ENCODE measurements at regions not wholly inside any gene's neighbourhood (a gene's known extent, or its start where the extent isn't known, plus 50 kb on each side); places are given as distances from the start of the nearest gene placed in this dataset.

DNA sequence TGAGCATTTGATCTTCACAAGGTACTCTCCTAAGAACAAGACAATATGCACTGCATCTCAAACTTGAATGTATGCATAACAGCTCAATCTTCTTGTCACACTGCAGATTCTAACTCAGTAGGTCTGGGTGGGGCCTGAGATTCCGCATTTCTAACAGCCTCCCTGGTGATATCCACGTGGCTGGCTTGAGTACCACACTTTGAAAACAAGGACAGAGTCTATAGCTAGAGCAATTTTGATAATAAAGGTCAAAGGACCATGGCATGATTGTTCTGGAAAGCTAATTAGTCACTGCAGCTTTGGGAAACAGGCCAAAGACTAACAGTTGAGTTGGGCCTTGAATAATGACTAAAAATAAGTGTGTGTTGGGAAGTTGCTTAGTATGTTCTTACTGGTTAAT is 213.3 kb downstream of the GBA3 start:
- Histone ChIP-seq H3K9ac (ENCODE audit: low read depth, low read length) (no peak overlapping the region), H3K4me1 (ENCODE audit: insufficient read depth, low read length) (no peaks in the 10 kb centered on the region), H3K27me3 (ENCODE audit: insufficient read depth, low read length) (no peaks in the 10 kb centered on the region), H3K36me3 (ENCODE audit: insufficient read depth, low read depth, low read length) (no peaks in the 10 kb centered on the region), H3K9me3 (ENCODE audit: insufficient read depth, low read depth, low read length) (no peaks in the 10 kb centered on the region), H3K27ac (ENCODE audit: low read length) (no peak overlapping the region), H3K4me3 (ENCODE audit: low read length) (no peak overlapping the region)

DNA sequence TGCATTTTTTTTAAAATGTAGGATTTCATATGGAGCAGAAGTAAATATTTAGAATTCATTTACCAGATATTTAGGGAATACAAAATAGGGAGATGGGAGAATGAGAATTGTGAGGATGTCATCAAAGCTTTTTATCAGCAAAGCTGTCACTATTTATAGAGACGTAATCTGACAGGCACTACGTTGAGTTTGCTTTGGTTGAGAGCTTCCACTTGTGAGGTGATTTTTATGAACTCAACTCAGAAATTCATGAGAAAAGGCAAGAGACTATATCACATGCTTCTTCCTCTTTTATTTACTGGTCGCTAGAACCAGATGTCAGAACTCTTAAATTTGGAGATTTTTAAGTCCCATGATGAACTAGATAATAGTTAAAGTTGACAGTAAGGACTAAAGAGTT is 211.2 kb downstream of the GBA3 start:
- no peak overlapping the region for H3K9ac ChIP-seq (ENCODE audit: low read depth, low read length)
- H3K27me3 ChIP-seq (ENCODE audit: insufficient read depth, low read length) = no peaks in the 10 kb centered on the region
- H3K4me1 ChIP-seq (ENCODE audit: insufficient read depth, low read length) = no peaks in the 10 kb centered on the region
- no peaks in the 10 kb centered on the region for H3K36me3 ChIP-seq (ENCODE audit: insufficient read depth, low read depth, low read length)
- H3K4me3 ChIP-seq (ENCODE audit: low read length) = no peak overlapping the region
- H3K9me3 ChIP-seq (ENCODE audit: insufficient read depth, low read depth, low read length) = no peaks in the 10 kb centered on the region
- H3K27ac ChIP-seq (ENCODE audit: low read length) = no peak overlapping the region

DNA sequence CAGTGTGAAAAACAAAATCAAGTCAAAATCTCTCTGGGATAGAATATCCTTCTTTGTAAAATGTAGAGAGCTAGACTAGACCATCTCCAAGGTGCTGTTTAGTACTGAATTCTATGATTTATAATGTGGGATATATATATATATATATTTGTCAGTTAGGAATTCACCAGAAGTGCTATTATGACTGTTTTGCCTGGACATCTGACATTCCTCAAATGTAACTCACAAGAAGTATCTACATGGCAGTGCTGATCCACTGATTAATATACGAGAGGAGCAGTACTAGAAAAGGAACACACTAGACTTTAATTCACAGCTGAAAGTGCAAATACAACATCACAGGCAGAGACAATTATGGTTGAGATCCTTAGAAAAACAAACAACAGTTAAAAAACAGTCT is 208.9 kb downstream of the GBA3 start:
- Histone ChIP-seq H3K36me3 (ENCODE audit: insufficient read depth, low read depth, low read length) (no peaks in the 10 kb centered on the region), H3K4me1 (ENCODE audit: insufficient read depth, low read length) (no peaks in the 10 kb centered on the region), H3K27ac (ENCODE audit: low read length) (no peak overlapping the region), H3K9me3 (ENCODE audit: insufficient read depth, low read depth, low read length) (no peaks in the 10 kb centered on the region), H3K4me3 (ENCODE audit: low read length) (no peak overlapping the region), H3K9ac (ENCODE audit: low read depth, low read length) (no peak overlapping the region), H3K27me3 (ENCODE audit: insufficient read depth, low read length) (no peaks in the 10 kb centered on the region)

DNA sequence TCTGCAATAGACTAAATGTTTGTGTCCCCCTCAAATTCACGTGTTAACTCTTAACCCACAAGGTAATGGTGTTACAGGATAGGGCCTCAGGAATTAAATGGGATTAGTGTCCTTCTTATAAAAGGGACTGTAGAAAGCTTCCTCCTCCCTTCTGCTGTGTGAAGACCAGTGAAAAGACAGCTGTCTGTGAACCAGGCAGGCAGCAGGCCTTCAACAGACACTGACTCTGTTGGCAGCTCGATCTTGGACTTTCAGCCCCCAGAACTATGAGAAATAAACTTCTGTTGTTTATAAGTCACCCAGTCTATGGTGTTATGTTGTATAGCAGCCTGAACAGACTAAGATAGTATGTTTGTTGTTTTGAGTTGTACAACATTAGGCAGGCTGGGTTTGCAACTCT is 208.1 kb downstream of the GBA3 start:
- no peaks in the 10 kb centered on the region for H3K4me1 ChIP-seq (ENCODE audit: insufficient read depth, low read length)
- H3K27me3 ChIP-seq (ENCODE audit: insufficient read depth, low read length) = no peaks in the 10 kb centered on the region
- no peak overlapping the region for H3K4me3 ChIP-seq (ENCODE audit: low read length)
- H3K27ac ChIP-seq (ENCODE audit: low read length) = no peak overlapping the region
- H3K9me3 ChIP-seq (ENCODE audit: insufficient read depth, low read depth, low read length) = no peaks in the 10 kb centered on the region
- H3K9ac ChIP-seq (ENCODE audit: low read depth, low read length) = no peak overlapping the region
- H3K36me3 ChIP-seq (ENCODE audit: insufficient read depth, low read depth, low read length) = no peaks in the 10 kb centered on the region

DNA sequence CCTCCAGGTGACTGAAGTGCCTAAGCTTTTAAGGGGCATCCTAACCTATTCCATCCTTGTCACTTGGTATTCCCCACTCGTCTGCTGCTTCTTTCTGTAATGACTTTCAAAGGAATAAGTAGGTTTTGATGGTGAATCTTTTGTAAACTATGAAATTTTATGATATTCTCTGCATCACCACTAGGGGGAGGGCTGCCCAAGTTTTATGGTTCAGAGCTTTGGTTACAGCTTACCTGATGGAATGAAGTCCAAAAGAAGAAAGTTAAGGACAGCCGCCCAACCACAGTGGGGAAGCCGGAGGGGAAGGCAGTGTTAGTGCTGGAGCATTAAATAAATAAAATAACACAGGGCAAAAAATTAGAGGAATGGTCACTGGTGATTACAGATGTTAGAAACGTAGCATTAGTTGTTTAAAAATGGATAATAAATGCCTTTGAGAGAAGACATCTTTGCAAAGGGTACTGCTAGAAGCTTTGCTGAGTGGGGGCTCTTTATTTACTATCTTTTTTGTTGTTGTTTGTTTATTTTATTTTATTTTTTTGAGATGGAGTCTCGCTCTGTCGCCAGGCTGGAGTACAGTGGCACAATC is 204.9 kb downstream of the GBA3 start:
- Histone ChIP-seq H3K9me3 (ENCODE audit: insufficient read depth, low read depth, low read length) (peaks cover 3% of the 10 kb centered on the region; the same call in 1 of the 2 replicates), H3K27me3 (ENCODE audit: insufficient read depth, low read length) (no peaks in the 10 kb centered on the region), H3K27ac (ENCODE audit: low read length) (no peak overlapping the region), H3K9ac (ENCODE audit: low read depth, low read length) (no peak overlapping the region), H3K4me1 (ENCODE audit: insufficient read depth, low read length) (no peaks in the 10 kb centered on the region), H3K4me3 (ENCODE audit: low read length) (no peak overlapping the region), H3K36me3 (ENCODE audit: insufficient read depth, low read depth, low read length) (no peaks in the 10 kb centered on the region)

DNA sequence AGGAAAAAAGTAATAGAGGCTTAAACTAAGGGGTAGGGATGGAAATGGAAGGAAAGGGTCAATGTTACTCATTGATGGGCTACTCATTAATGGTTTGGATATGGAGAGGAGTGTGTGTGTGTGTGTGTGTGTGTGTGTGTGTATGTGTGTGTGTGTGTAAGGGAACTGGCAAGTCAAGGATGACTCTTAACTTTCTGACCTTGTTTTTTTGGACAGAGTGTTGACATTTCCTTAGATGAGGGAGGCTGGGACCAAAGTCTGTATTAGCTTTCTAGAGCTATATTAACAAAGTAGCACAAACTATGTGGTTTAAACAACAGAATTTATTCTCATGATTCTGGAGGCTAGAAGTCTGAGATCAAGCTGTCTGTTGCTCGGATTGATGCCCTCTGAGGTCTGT is 202.7 kb downstream of the GBA3 start:
- Histone ChIP-seq H3K4me1 (ENCODE audit: insufficient read depth, low read length) (no peaks in the 10 kb centered on the region), H3K9ac (ENCODE audit: low read depth, low read length) (no peak overlapping the region), H3K27me3 (ENCODE audit: insufficient read depth, low read length) (no peaks in the 10 kb centered on the region), H3K9me3 (ENCODE audit: insufficient read depth, low read depth, low read length) (peaks cover 8% of the 10 kb centered on the region; the same call in 1 of the 2 replicates), H3K36me3 (ENCODE audit: insufficient read depth, low read depth, low read length) (no peaks in the 10 kb centered on the region), H3K4me3 (ENCODE audit: low read length) (no peak overlapping the region), H3K27ac (ENCODE audit: low read length) (no peak overlapping the region)

DNA sequence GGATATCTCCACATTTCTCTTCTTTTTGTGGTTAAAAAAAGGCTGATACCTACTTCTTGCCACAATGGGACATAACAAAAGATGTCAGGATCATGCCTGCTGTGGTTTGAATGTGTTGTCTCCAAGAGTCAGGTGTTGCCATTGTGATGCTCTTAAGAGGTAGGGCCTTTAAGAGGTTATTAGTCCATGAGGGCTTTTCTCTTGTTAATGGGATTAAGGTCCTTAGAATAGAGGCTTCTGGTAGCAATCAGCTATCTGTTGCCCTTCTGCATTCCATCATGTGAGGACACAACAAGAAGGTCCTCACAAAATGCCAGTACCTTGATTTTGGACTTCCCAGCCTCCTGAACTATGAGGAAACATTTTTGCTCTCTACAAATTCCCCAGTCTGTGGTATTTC is 191.4 kb downstream of the GBA3 start:
- no peaks in the 10 kb centered on the region for H3K27me3 ChIP-seq (ENCODE audit: insufficient read depth, low read length)
- no peak overlapping the region for H3K9ac ChIP-seq (ENCODE audit: low read depth, low read length)
- no peak overlapping the region for H3K27ac ChIP-seq (ENCODE audit: low read length)
- no peaks in the 10 kb centered on the region for H3K36me3 ChIP-seq (ENCODE audit: insufficient read depth, low read depth, low read length)
- peaks cover 28% of the 10 kb centered on the region; the same call in 1 of the 2 replicates for H3K9me3 ChIP-seq (ENCODE audit: insufficient read depth, low read depth, low read length)
- peaks cover 4% of the 10 kb centered on the region; the same call in 1 of the 2 replicates for H3K4me1 ChIP-seq (ENCODE audit: insufficient read depth, low read length)
- H3K4me3 ChIP-seq (ENCODE audit: low read length) = no peak overlapping the region

DNA sequence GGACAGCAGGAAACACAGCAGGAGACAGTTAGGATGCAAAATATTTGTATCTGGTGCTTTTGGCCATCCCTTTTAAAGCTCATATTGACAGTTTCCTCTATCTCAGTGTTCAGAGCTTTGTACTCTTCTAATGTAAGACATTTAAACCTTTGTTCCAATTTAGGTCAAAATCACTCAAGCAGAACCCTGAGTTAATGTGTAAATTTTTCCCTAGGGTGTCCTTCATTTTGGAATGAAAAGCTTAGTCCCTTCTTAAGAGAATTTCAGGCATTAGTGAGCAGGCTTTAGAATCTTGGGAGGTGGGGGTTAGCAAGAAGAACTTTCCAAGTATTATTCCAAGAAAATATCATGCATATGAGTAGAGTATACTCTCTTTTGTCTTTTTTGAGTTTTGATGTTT is 188.7 kb downstream of the GBA3 start:
- Histone ChIP-seq H3K4me1 (ENCODE audit: insufficient read depth, low read length) (peaks cover 4% of the 10 kb centered on the region; the same call in 1 of the 2 replicates), H3K9me3 (ENCODE audit: insufficient read depth, low read depth, low read length) (peaks cover 28% of the 10 kb centered on the region; the same call in 1 of the 2 replicates), H3K36me3 (ENCODE audit: insufficient read depth, low read depth, low read length) (no peaks in the 10 kb centered on the region), H3K4me3 (ENCODE audit: low read length) (no peak overlapping the region), H3K9ac (ENCODE audit: low read depth, low read length) (no peak overlapping the region), H3K27me3 (ENCODE audit: insufficient read depth, low read length) (no peaks in the 10 kb centered on the region), H3K27ac (ENCODE audit: low read length) (no peak overlapping the region)

DNA sequence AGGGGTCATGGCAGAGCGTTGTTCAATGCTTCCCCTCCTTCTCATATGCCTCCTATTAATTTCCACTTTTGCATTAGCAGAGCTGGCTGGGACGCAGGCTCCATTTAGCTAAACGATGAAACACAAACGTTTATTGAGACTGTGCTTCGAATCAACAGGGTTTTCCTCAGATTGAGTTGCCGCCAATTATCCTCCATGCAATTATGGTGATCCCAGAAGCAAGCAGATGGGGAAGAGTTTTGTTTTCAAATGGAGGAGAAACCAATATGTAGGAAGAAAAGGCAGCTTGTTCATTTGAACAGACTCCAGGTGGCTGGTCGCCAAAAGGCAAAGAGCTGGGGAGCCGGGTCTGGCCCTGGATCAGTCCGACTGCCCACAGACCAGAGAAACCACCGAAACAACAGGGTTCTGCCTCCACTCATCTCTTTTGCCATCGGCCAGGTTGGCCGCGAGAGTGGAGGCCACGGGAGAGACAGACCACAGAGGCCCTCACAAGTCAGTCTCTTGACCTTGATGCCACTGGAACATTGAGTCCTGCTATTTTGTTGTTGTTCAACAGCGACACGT is 184.8 kb downstream of the GBA3 start:
- no peaks in the 10 kb centered on the region; the same call in 1 of the 2 replicates for H3K4me1 ChIP-seq (ENCODE audit: insufficient read depth, low read length)

DNA sequence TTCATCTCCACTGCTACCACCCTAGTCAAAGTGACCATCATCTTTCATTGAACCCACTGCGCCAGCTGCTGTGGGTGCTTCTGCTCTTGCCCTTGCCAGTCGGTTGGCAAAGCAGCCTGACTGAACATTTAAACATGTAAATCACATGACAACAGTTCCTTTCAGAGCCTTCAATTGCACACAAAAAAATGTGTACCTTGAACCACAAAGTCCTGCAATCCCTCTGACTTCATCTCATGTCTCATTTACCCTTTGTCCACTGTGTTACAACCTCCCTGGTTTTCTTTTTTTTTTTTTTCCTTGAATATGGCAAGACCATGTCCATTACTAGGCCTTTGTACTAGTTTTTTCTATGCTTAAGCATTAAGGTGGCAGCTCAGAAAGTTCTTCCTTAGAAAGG is 183.5 kb downstream of the GBA3 start:
- no peaks in the 10 kb centered on the region for H3K36me3 ChIP-seq (ENCODE audit: insufficient read depth, low read depth, low read length)
- no peaks in the 10 kb centered on the region for H3K27me3 ChIP-seq (ENCODE audit: insufficient read depth, low read length)
- no peak overlapping the region for H3K4me3 ChIP-seq (ENCODE audit: low read length)
- no peak overlapping the region for H3K27ac ChIP-seq (ENCODE audit: low read length)
- no peaks in the 10 kb centered on the region; the same call in 1 of the 2 replicates for H3K4me1 ChIP-seq (ENCODE audit: insufficient read depth, low read length)
- H3K9me3 ChIP-seq (ENCODE audit: insufficient read depth, low read depth, low read length) = no peaks in the 10 kb centered on the region
- H3K9ac ChIP-seq (ENCODE audit: low read depth, low read length) = no peak overlapping the region

More for the DNA sequence above, 184.8 kb downstream of the GBA3 start:
- Histone ChIP-seq H3K27me3 (ENCODE audit: insufficient read depth, low read length) (no peaks in the 10 kb centered on the region), H3K27ac (ENCODE audit: low read length) (no peak overlapping the region), H3K4me3 (ENCODE audit: low read length) (no peak overlapping the region), H3K9me3 (ENCODE audit: insufficient read depth, low read depth, low read length) (peaks cover 5% of the 10 kb centered on the region; the same call in 1 of the 2 replicates), H3K9ac (ENCODE audit: low read depth, low read length) (no peak overlapping the region), H3K36me3 (ENCODE audit: insufficient read depth, low read depth, low read length) (no peaks in the 10 kb centered on the region)

DNA sequence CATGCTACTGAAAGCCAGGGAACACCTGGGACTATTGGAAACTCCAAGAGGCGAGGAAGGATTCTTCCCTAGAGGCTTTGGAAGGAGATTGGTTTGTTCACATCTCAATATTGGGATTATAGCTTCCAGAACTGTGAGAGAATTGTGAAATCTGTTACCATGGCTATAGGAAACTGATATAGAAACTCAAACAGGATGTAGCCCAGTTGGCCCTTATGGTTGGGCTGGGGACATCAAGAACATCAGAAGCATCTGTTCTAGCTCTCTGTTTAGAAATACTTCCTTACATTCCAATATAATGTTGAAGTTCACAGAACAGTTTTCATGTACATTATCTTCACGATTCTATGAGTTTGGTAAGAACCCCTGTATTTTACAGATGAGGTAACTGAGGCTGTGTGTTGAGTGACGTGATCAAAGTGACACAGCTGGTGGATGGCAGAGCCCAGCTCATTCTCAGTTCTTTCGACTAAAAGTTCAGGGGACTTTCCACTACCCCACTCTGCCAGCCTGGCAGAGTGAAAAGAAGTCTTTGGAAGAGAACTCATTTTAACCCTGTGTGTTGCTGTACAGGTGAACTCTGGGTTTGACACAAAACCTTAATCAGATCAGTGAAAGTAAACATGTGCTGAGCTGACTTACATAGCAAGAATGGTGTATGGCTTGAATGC is 183.0 kb downstream of the GBA3 start:
- Histone ChIP-seq H3K9ac (ENCODE audit: low read depth, low read length) (no peak overlapping the region), H3K36me3 (ENCODE audit: insufficient read depth, low read depth, low read length) (no peaks in the 10 kb centered on the region), H3K9me3 (ENCODE audit: insufficient read depth, low read depth, low read length) (no peaks in the 10 kb centered on the region), H3K27ac (ENCODE audit: low read length) (no peak overlapping the region), H3K4me1 (ENCODE audit: insufficient read depth, low read length) (no peaks in the 10 kb centered on the region), H3K27me3 (ENCODE audit: insufficient read depth, low read length) (no peaks in the 10 kb centered on the region), H3K4me3 (ENCODE audit: low read length) (no peak overlapping the region)

DNA sequence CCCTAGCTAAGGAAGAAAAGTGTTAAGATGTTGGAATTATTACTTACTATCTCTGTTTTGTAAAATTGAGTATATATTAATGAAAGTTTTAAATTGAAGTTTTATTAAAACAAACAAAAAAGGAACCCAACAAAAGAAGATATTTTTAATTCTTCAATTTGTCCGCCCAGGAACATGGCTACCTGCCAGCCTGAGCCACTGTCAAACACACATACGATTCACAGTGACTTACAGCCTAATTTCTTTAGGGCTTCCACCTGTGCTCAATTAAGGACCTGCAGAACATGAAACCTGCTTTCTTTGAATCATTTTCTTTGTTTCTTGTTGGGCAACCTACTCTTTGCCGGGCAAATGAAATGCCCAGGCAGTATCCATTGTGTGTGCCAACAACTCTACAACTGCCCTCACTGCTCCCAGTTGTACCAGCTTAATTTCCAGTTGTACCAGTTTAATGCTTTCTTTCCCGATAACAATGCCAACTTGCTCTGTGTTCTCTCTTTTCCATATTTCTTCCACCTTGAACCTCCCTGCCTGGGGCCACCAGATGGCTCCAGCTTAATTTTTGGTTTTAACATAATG is 181.7 kb downstream of the GBA3 start:
- H3K9me3 ChIP-seq (ENCODE audit: insufficient read depth, low read depth, low read length) = no peaks in the 10 kb centered on the region
- no peak overlapping the region for H3K27ac ChIP-seq (ENCODE audit: low read length)
- H3K4me1 ChIP-seq (ENCODE audit: insufficient read depth, low read length) = no peaks in the 10 kb centered on the region
- no peaks in the 10 kb centered on the region for H3K27me3 ChIP-seq (ENCODE audit: insufficient read depth, low read length)
- H3K36me3 ChIP-seq (ENCODE audit: insufficient read depth, low read depth, low read length) = no peaks in the 10 kb centered on the region
- H3K4me3 ChIP-seq (ENCODE audit: low read length) = no peak overlapping the region
- no peak overlapping the region for H3K9ac ChIP-seq (ENCODE audit: low read depth, low read length)
